IPS-15b (cell line): ENCODE measurements at regions not wholly inside any gene's neighbourhood (a gene's known extent, or its start where the extent isn't known, plus 50 kb on each side); places are given as distances from the start of the nearest gene placed in this dataset.

Experiments
- H3K27me3 ChIP-seq: one replicate; pipeline ENCODE4 v1.6.1; 2013; ENCODE audit warnings: low read length; ENCODE audit not compliant: control insufficient read depth, insufficient read depth
- H3K36me3 ChIP-seq: one replicate; pipeline ENCODE4 v1.6.1; 2013; ENCODE audit warnings: low read length; ENCODE audit not compliant: control insufficient read depth, insufficient read depth
- H3K4me1 ChIP-seq: one replicate; pipeline ENCODE4 v1.6.1; 2013; ENCODE audit warnings: mild to moderate bottlenecking, low read length; ENCODE audit not compliant: control insufficient read depth, insufficient read depth
- H3K4me3 ChIP-seq: one replicate; pipeline ENCODE4 v1.5.1; 2013; ENCODE audit warnings: low read depth, low read length
- H3K9ac ChIP-seq: one replicate; pipeline ENCODE4 v1.6.1; 2013; ENCODE audit warnings: low read depth, mild to moderate bottlenecking, low read length
- H3K9me3 ChIP-seq: one replicate; pipeline ENCODE4 v1.6.1; 2013; ENCODE audit warnings: mild to moderate bottlenecking, low read length; ENCODE audit not compliant: control insufficient read depth, insufficient read depth

GRCh38 chr3:188102861-188103547 lies 51.0 kb upstream of the LPP start:
- peaks cover 12% of the 10 kb centered on the region for H3K4me1 ChIP-seq
- no peaks in the 10 kb centered on the region for H3K9me3 ChIP-seq
- H3K4me3 ChIP-seq: no peak overlapping the region
- no peaks in the 10 kb centered on the region for H3K36me3 ChIP-seq
- H3K9ac ChIP-seq: no peak overlapping the region
- H3K27me3 ChIP-seq: peaks cover 3% of the 10 kb centered on the region

- Histone ChIP-seq H3K27me3 (peaks cover 3% of the 10 kb centered on the region), H3K9ac (no peak overlapping the region), H3K4me1 (peaks cover 12% of the 10 kb centered on the region), H3K36me3 (no peaks in the 10 kb centered on the region), H3K9me3 (no peaks in the 10 kb centered on the region), H3K4me3 (no peak overlapping the region)
These were observed 49.9 kb upstream of the LPP start for GRCh38 chr3:188104050-188104449.
